Body of pancreas (tissue), 4 donors: ENCODE measurements at regions not wholly inside any gene's neighbourhood (a gene's known extent, or its start where the extent isn't known, plus 50 kb on each side); places are given as distances from the start of the nearest gene placed in this dataset.

Experiments used
- ATAC-seq: fragments of 150-250 bp; one replicate; pipeline ENCODE4 v1.9.1; 2016
- DNase-seq, 4 donors: peaks; one replicate each; pipeline ENCODE4 v3.0.0-alpha.2; 2019
- H3K27ac ChIP-seq, 4 donors: fragments of 200-600 bp; sonication (generic); 1 replicate in 3 of 4; 2 replicates in 1 of 4; pipeline versions ENCODE4 v1.5.1 to v1.6.1; 2016 to 2019; ENCODE audit warnings: mild to moderate bottlenecking in 1 of 4, mixed read lengths in 1 of 4, moderate library complexity in 1 of 4
- H3K27me3 ChIP-seq, 2 donors: fragments of 200-600 bp; sonication (generic); one replicate each; pipeline ENCODE4 v1.6.0; 2016; ENCODE audit warnings: mild to moderate bottlenecking in 1 of 2
- H3K36me3 ChIP-seq, 2 donors: fragments of 200-600 bp; sonication (generic); replicated peaks in 1 of 2; 2 replicates each; pipeline ENCODE4 v1.5.1; 2016; ENCODE audit warnings: low read depth in 2 of 2; ENCODE audit not compliant: insufficient read depth in 1 of 2
- H3K4me1 ChIP-seq: fragments of 200-600 bp; sonication (generic); one replicate; pipeline ENCODE4 v1.6.0; 2016
- H3K4me3 ChIP-seq, 2 donors: fragments of 200-600 bp; sonication (generic); 1 replicate in 1 of 2; 2 replicates in 1 of 2; pipeline ENCODE4 v1.5.1; 2016 to 2019
- H3K9me3 ChIP-seq, 3 donors: fragments of 200-600 bp; sonication (generic); 1 replicate in 2 of 3; 2 replicates in 1 of 3; pipeline ENCODE4 v1.5.1; 2016
- POLR2A ChIP-seq, 3 donors: fragments of 450-650 bp; IDR thresholded peaks; one replicate each; pipeline ENCODE4 v1.6.1; 2016; ENCODE audit warnings: antibody characterized with exemption in 3 of 3, mild to moderate bottlenecking in 2 of 3
- WGBS, 2 donors: methylation state at CpG; one replicate each; pipeline ENCODE4 v1.1.5; 2017; 5-methylcytosine and 5-hydroxymethylcytosine counted together
- intact Hi-C: fragments of 100-400 bp; cut with DNase I; formaldehyde crosslinking; loops from one replicate; pipeline ENCODE4 v1.15.1; 2023
- TF ChIP-seq, protein P1 (sequence below), 7 experiments: fragments of 450-650 bp in 4 of 7; fragments of 200-600 bp in 3 of 7; sonication (generic) in 3 of 7; IDR thresholded peaks; one replicate each; pipeline ENCODE4 v1.5.1; 2016 to 2019; ENCODE audit warnings: antibody characterized with exemption in 7 of 7

GRCh38 chr1:182238421-182238820, 153.2 kb downstream of the GLUL start:
- no peaks in the 10 kb centered on the region for H3K9me3 ChIP-seq
- H3K4me1 ChIP-seq: no peaks in the 10 kb centered on the region
- H3K27me3 ChIP-seq: no peaks in the 10 kb centered on the region
- DNase-seq (no peak), ATAC-seq (no peak)
- H3K27ac ChIP-seq: no peak overlapping the region
- no peaks in the 10 kb centered on the region for H3K36me3 ChIP-seq
- TF ChIP-seq, protein P1, sequence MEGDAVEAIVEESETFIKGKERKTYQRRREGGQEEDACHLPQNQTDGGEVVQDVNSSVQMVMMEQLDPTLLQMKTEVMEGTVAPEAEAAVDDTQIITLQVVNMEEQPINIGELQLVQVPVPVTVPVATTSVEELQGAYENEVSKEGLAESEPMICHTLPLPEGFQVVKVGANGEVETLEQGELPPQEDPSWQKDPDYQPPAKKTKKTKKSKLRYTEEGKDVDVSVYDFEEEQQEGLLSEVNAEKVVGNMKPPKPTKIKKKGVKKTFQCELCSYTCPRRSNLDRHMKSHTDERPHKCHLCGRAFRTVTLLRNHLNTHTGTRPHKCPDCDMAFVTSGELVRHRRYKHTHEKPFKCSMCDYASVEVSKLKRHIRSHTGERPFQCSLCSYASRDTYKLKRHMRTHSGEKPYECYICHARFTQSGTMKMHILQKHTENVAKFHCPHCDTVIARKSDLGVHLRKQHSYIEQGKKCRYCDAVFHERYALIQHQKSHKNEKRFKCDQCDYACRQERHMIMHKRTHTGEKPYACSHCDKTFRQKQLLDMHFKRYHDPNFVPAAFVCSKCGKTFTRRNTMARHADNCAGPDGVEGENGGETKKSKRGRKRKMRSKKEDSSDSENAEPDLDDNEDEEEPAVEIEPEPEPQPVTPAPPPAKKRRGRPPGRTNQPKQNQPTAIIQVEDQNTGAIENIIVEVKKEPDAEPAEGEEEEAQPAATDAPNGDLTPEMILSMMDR (IDR thresholded peaks at IDR 0.05): no peak
- TF ChIP-seq POLR2A (IDR thresholded peaks at IDR 0.05): no peak
- H3K4me3 ChIP-seq: no peak overlapping the region
- 90 to 91% methylated on average over 1 of the region's 1 CpG for WGBS, 2 donors
- intact Hi-C loops: no loop called here

DNA sequence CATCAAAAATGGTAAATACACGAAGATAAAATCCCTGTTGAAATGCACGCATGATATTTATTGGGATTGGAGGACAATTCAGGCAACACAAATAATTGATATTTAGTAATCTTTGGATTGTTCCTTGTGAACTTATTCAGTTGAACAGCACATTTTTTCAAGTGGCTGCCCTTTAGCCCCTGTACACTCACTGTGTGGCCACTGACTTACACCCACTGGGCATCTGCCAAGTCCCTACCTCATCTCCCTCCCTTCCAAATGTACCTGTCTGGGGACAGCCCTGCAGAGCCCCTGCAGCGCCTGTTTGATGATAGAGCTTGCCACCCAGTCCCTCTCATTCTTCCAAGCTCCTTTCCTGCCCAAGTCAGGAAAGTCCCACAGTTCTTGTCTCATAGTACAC, 154.3 kb downstream of the GLUL start:
- DNase-seq: no peak
- H3K4me3 ChIP-seq: no peak overlapping the region
- ATAC-seq: no peak
- H3K36me3 ChIP-seq: no peaks in the 10 kb centered on the region
- H3K9me3 ChIP-seq: no peaks in the 10 kb centered on the region
- 90 to 95% methylated on average over 3 of the region's 3 CpGs for WGBS, 2 donors
- TF ChIP-seq POLR2A (IDR thresholded peaks at IDR 0.05): no peak
- TF ChIP-seq, protein P1 (IDR thresholded peaks at IDR 0.05): no peak
- no peaks in the 10 kb centered on the region for H3K27me3 ChIP-seq
- no peak overlapping the region for H3K27ac ChIP-seq
- H3K4me1 ChIP-seq: no peaks in the 10 kb centered on the region
- intact Hi-C loops: no loop called here

DNA sequence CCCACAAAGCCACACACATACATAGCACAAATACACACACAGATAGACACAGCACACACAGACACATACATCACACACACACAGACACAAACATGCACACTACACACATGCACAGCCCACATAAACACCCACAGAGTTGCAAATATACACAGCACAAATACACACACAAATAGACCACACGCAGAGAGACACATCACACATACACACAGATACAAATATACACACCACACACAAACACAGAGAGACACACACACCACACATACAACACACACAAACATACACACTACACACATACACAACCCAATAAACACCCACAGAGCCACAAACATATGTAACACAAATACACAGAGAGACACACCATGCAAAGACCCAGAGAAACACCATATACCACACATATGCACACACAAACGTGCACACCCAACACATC, 154.9 kb downstream of the GLUL start:
- Histone ChIP-seq H3K36me3 (no peaks in the 10 kb centered on the region), H3K4me3 (no peak overlapping the region), H3K27ac (no peak overlapping the region), H3K4me1 (no peaks in the 10 kb centered on the region), H3K27me3 (no peaks in the 10 kb centered on the region), H3K9me3 (no peaks in the 10 kb centered on the region)
- WGBS, 2 donors: 92 to 96% methylated on average over 2 of the region's 2 CpGs
- intact Hi-C loops: no loop called here
- TF ChIP-seq POLR2A (IDR thresholded peaks at IDR 0.05): no peak
- TF ChIP-seq, protein P1 (IDR thresholded peaks at IDR 0.05): no peak
- no peak for DNase-seq
- no peak for ATAC-seq

DNA sequence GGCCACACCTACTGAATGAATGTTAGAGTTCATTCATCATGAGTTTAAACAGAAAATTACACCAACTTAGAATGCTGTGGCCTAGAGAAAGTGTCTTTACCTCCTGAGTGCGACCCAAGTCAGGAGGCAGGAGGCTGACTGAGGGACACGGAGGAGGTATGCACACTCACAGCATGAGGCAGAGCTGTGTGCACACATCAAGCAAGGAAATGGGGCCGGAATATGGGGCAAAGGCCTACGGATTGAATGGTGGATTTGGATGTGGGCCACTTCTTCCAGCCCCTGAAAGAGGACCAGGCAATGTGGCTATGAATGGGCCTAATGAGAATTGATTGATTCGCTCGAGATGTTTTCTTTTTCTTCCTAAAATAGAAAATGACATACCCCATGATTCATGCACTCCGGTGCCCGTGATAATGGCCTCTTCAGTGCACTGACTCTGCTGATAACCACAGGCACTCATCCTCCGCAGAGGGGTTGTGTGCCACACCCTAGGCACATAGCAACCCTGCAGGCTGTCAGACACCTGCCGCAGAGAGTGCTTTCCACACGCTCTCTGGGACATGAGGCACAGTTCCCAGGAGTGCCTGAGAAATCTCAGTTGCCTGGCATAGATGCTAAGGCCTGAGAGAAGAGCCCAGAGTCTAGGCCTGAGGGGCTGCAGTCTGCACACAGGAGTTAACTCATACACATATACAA, 155.5 kb downstream of the GLUL start:
- Histone ChIP-seq H3K4me3 (no peak overlapping the region), H3K9me3 (no peaks in the 10 kb centered on the region), H3K27ac (no peak overlapping the region), H3K4me1 (no peaks in the 10 kb centered on the region), H3K27me3 (no peaks in the 10 kb centered on the region), H3K36me3 (no peaks in the 10 kb centered on the region)
- intact Hi-C loops: no loop called here
- no peak for TF ChIP-seq POLR2A (IDR thresholded peaks at IDR 0.05)
- DNase-seq: no peak
- ATAC-seq: no peak
- WGBS, 2 donors: 73 to 83% methylated on average over 11 of the region's 11 CpGs

DNA sequence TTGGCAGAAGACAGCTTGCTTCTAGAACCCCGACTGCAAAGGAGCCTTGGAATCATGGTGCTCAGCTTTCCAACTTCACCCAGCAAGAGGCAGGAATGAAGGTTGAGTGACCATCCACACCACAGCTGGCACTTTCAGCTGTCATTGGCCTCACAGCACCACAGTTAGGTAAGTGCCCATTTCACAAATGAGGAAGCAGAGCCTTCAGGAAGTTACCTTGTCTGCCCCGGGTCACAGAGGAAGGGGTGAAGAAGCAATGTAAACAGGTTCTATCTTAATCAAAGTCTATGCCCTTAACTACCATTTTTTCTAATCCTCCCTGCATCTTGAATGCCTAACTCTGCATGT, 156.0 kb downstream of the GLUL start:
- 20 to 49% methylated on average over 2 of the region's 2 CpGs for WGBS, 2 donors
- DNase-seq (no peak), ATAC-seq (no peak)
- intact Hi-C loops: no loop called here
- Histone ChIP-seq H3K27me3 (no peaks in the 10 kb centered on the region), H3K9me3 (no peaks in the 10 kb centered on the region), H3K4me1 (no peaks in the 10 kb centered on the region), H3K36me3 (no peaks in the 10 kb centered on the region), H3K4me3 (no peak overlapping the region), H3K27ac (no peak overlapping the region)
- TF ChIP-seq, protein P1 (IDR thresholded peaks at IDR 0.05): no peak
- TF ChIP-seq POLR2A (IDR thresholded peaks at IDR 0.05): no peak
